Lung (tissue), 11 donors: ENCODE measurements at regions not wholly inside any gene's neighbourhood (a gene's known extent, or its start where the extent isn't known, plus 50 kb on each side); places are given as distances from the start of the nearest gene placed in this dataset.

ENCODE experiments used
- ATAC-seq: fragments of 200-7000 bp; cut with Tn5 transposase; one replicate; pipeline ENCODE4 v1.9.1; 2020; ENCODE audit warnings: moderate number of reproducible peaks; ENCODE audit not compliant: insufficient read depth, low FRiP score
- DNase-seq, 3 donors: peaks; one replicate each; pipeline ENCODE4 v3.0.0-alpha.2; 2013 to 2017
- H3K27ac ChIP-seq, 2 donors: one replicate each; pipeline ENCODE4 v1.5.1; 2013; ENCODE audit warnings: mild to moderate bottlenecking in 2 of 2, moderate library complexity in 2 of 2, control low read depth in 1 of 2, inconsistent platforms in 1 of 2, low read depth in 1 of 2, low read length in 1 of 2
- H3K27me3 ChIP-seq, 3 donors: one replicate each; pipeline ENCODE4 v1.5.1; 2013; ENCODE audit warnings: low read length in 2 of 3; ENCODE audit not compliant: control insufficient read depth in 3 of 3, insufficient read depth in 3 of 3
- H3K36me3 ChIP-seq, 4 donors: one replicate each; pipeline ENCODE4 v1.5.1; 2013; ENCODE audit warnings: low read length in 4 of 4, mild to moderate bottlenecking in 1 of 4, moderate library complexity in 1 of 4; ENCODE audit not compliant: control insufficient read depth in 4 of 4, insufficient read depth in 4 of 4
- H3K4me1 ChIP-seq, 5 donors: one replicate each; pipeline ENCODE4 v1.5.1; 2013; ENCODE audit warnings: low read length in 5 of 5, mild to moderate bottlenecking in 2 of 5, moderate library complexity in 1 of 5; ENCODE audit not compliant: control insufficient read depth in 5 of 5, insufficient read depth in 5 of 5
- H3K4me3 ChIP-seq: one replicate; pipeline ENCODE4 v1.5.1; 2013; ENCODE audit warnings: mild to moderate bottlenecking, control low read depth, moderate library complexity
- H3K9ac ChIP-seq, 2 donors: one replicate each; pipeline ENCODE4 v1.5.1; 2013; ENCODE audit warnings: low read length in 2 of 2, control low read depth in 1 of 2; ENCODE audit not compliant: insufficient read depth in 1 of 2
- H3K9me3 ChIP-seq, 4 donors: one replicate each; pipeline ENCODE4 v1.5.1; 2013; ENCODE audit warnings: low read length in 3 of 4, mild to moderate bottlenecking in 1 of 4, moderate library complexity in 1 of 4; ENCODE audit not compliant: control insufficient read depth in 4 of 4, insufficient read depth in 3 of 4
- WGBS, 2 donors: extraction: QIAGEN DNeasy Blood & Tissue Kit; methylation state at CpG; one replicate each; pipeline ENCODE4 v1.1.7; 2013; 5-methylcytosine and 5-hydroxymethylcytosine counted together
- TF ChIP-seq, protein P1 (sequence below): IDR thresholded peaks from 2 replicates; pipeline ENCODE4 v1.5.1; 2012; ENCODE audit warnings: mild to moderate bottlenecking; ENCODE audit errors: control extremely low read depth, extremely low read depth
- donor health status: control.
- donor health status: control.
- donor health status: Bipolar disorder and iron deficiency.
- donor health status: healthy.
- donor health status: DM: yes; HTN: yes; CAD: no.

DNA sequence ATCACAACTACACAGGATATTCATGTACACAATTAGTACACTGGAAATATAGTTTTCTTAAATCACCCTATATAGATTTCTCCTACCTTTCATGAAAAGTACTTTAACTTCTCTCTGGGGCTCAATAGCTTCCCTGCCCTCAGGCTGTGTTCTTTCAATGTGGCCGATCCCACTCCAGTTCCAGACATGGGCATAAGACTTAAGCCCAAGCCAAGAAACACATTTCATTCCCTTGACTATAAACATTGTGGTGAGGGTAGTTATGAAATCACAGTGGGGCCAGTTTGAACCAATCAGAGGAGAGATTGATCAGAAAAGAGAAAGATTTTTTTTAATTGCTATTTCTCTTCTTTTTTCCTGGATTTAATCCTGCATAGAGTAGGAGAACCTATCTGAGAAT is 904.6 kb upstream of the SORCS1 start:
- Histone ChIP-seq H3K9me3 (no peaks in the 10 kb centered on the region), H3K36me3 (no peaks in the 10 kb centered on the region), H3K4me3 (no peak overlapping the region), H3K27me3 (no peaks in the 10 kb centered on the region), H3K9ac (no peak overlapping the region), H3K4me1 (no peaks in the 10 kb centered on the region), H3K27ac (no peak overlapping the region)
- DNase-seq (no peak), ATAC-seq (no peak)
- TF ChIP-seq, protein P1, sequence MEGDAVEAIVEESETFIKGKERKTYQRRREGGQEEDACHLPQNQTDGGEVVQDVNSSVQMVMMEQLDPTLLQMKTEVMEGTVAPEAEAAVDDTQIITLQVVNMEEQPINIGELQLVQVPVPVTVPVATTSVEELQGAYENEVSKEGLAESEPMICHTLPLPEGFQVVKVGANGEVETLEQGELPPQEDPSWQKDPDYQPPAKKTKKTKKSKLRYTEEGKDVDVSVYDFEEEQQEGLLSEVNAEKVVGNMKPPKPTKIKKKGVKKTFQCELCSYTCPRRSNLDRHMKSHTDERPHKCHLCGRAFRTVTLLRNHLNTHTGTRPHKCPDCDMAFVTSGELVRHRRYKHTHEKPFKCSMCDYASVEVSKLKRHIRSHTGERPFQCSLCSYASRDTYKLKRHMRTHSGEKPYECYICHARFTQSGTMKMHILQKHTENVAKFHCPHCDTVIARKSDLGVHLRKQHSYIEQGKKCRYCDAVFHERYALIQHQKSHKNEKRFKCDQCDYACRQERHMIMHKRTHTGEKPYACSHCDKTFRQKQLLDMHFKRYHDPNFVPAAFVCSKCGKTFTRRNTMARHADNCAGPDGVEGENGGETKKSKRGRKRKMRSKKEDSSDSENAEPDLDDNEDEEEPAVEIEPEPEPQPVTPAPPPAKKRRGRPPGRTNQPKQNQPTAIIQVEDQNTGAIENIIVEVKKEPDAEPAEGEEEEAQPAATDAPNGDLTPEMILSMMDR = no peak
- WGBS, 2 donors = 84 to 92% methylated on average over 1 of the region's 1 CpG

DNA sequence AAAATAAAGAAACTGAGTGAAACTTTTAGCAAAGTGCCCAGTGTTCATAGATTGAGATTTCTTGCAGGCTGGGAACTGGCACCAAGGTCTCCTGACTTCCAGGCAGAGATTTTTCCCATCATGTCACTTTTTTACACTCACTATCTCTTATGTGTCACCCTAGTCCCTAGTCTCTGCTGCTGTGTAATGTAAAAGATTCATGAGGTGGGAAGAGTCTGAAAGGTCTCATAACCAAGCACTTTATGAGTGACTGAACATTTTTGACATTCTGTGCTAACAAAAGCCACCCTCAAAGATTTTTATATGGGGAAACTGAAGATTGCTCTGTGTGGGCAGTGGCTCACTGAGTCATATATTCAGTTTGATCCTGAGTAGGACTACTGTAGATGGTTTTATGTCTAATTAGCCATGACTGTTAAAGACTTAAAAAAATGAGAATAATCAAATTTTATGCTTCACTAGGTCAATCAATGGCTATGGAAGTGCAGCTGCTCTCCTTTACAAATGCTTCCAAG is 900.3 kb upstream of the SORCS1 start:
- no peak for DNase-seq
- TF ChIP-seq, protein P1 = no peak
- H3K4me3 ChIP-seq = no peak overlapping the region
- no peaks in the 10 kb centered on the region for H3K4me1 ChIP-seq
- no peak overlapping the region for H3K9ac ChIP-seq
- H3K27ac ChIP-seq = no peak overlapping the region
- no peaks in the 10 kb centered on the region for H3K9me3 ChIP-seq
- no peaks in the 10 kb centered on the region for H3K36me3 ChIP-seq
- H3K27me3 ChIP-seq = no peaks in the 10 kb centered on the region
- no peak for ATAC-seq

- TF ChIP-seq, protein P1 = no peak
- no peaks in the 10 kb centered on the region for H3K36me3 ChIP-seq
- no peak overlapping the region for H3K4me3 ChIP-seq
- H3K9ac ChIP-seq = no peak overlapping the region
- H3K27me3 ChIP-seq = no peaks in the 10 kb centered on the region
- H3K9me3 ChIP-seq = no peaks in the 10 kb centered on the region
- H3K27ac ChIP-seq = no peak overlapping the region
- ATAC-seq (no peak), DNase-seq (no peak)
- no peaks in the 10 kb centered on the region for H3K4me1 ChIP-seq
- WGBS, 2 donors = 29 to 56% methylated on average over 1 of the region's 1 CpG
Measured at GRCh38 chr10:108060246-108060645, 895.7 kb upstream of the SORCS1 start.

- no peaks in the 10 kb centered on the region for H3K27me3 ChIP-seq
- no peak for DNase-seq
- H3K4me3 ChIP-seq = no peak overlapping the region
- no peak for ATAC-seq
- TF ChIP-seq, protein P1 = no peak
- H3K36me3 ChIP-seq = no peaks in the 10 kb centered on the region
- no peak overlapping the region for H3K27ac ChIP-seq
- WGBS, 2 donors = 77 to 89% methylated on average over 1 of the region's 1 CpG
- no peaks in the 10 kb centered on the region for H3K9me3 ChIP-seq
- H3K9ac ChIP-seq = no peak overlapping the region
- H3K4me1 ChIP-seq = no peaks in the 10 kb centered on the region
Measured at GRCh38 chr10:108055506-108055905, 891.0 kb upstream of the SORCS1 start.
